ENCODE measurements at regions not wholly inside any gene's neighbourhood (a gene's known extent, or its start where the extent isn't known, plus 50 kb on each side); places are given as distances from the start of the nearest gene placed in this dataset.

- DNase-seq (ENCODE audit: extremely low spot score, insufficient read length, low read depth) (no peak), FAIRE-seq (no peak)
These were observed 795.9 kb upstream of the IGFBP3 start for GRCh38 chr7:46716926-46717325.

GRCh38 chr7:46715579-46715978, 794.5 kb upstream of the IGFBP3 start:
- FAIRE-seq (no peak), DNase-seq (ENCODE audit: extremely low spot score, insufficient read length, low read depth) (no peak)

- DNase-seq (ENCODE audit: extremely low spot score, insufficient read length, low read depth) (no peak), FAIRE-seq (no peak)
These were observed 793.8 kb upstream of the IGFBP3 start for GRCh38 chr7:46714904-46715303.

- DNase-seq (ENCODE audit: extremely low spot score, insufficient read length, low read depth) (no peak), FAIRE-seq (no peak)
These were observed 793.0 kb upstream of the IGFBP3 start for GRCh38 chr7:46713868-46714596.

- DNase-seq (ENCODE audit: extremely low spot score, insufficient read length, low read depth) = no peak
- FAIRE-seq = no peak
These were observed 789.9 kb upstream of the IGFBP3 start for GRCh38 chr7:46710927-46711326.

GRCh38 chr7:46707973-46708372, 786.9 kb upstream of the IGFBP3 start:
- DNase-seq (ENCODE audit: extremely low spot score, insufficient read length, low read depth) (no peak), FAIRE-seq (no peak)

- no peak for DNase-seq (ENCODE audit: extremely low spot score, insufficient read length, low read depth)
These were observed 784.5 kb upstream of the IGFBP3 start for GRCh38 chr7:46705386-46706255.

GRCh38 chr7:46696741-46697140, 775.7 kb upstream of the IGFBP3 start:
- DNase-seq (ENCODE audit: extremely low spot score, insufficient read length, low read depth) (no peak), FAIRE-seq (no peak)

More at GRCh38 chr7:46705386-46706255, 784.5 kb upstream of the IGFBP3 start:
- FAIRE-seq = no peak

- FAIRE-seq = peak; percentile 12
- DNase-seq (ENCODE audit: extremely low spot score, insufficient read length, low read depth) = no peak
These were observed 774.1 kb upstream of the IGFBP3 start for GRCh38 chr7:46695051-46695708.

- peak; percentile 39 for FAIRE-seq
- DNase-seq (ENCODE audit: extremely low spot score, insufficient read length, low read depth) = no peak
These were observed 773.0 kb upstream of the IGFBP3 start for GRCh38 chr7:46694058-46694457.

- FAIRE-seq = no peak
- DNase-seq (ENCODE audit: extremely low spot score, insufficient read length, low read depth) = no peak
These were observed 766.1 kb upstream of the IGFBP3 start for GRCh38 chr7:46687203-46687602.

- FAIRE-seq (no peak), DNase-seq (ENCODE audit: extremely low spot score, insufficient read length, low read depth) (no peak)
These were observed 764.0 kb upstream of the IGFBP3 start for GRCh38 chr7:46685051-46685450.

GRCh38 chr7:46682836-46683624, 762.0 kb upstream of the IGFBP3 start:
- DNase-seq (ENCODE audit: extremely low spot score, insufficient read length, low read depth) (no peak), FAIRE-seq (no peak)

- DNase-seq (ENCODE audit: extremely low spot score, insufficient read length, low read depth) (no peak), FAIRE-seq (no peak)
These were observed 760.9 kb upstream of the IGFBP3 start for GRCh38 chr7:46681865-46682503.

GRCh38 chr7:46680147-46680546, 759.1 kb upstream of the IGFBP3 start:
- FAIRE-seq (no peak), DNase-seq (ENCODE audit: extremely low spot score, insufficient read length, low read depth) (no peak)

- DNase-seq (ENCODE audit: extremely low spot score, insufficient read length, low read depth) = no peak
- no peak for FAIRE-seq
These were observed 758.6 kb upstream of the IGFBP3 start for GRCh38 chr7:46679671-46680070.

GRCh38 chr7:46678421-46678820, 757.3 kb upstream of the IGFBP3 start:
- no peak for FAIRE-seq

GRCh38 chr7:46675456-46675855, 754.4 kb upstream of the IGFBP3 start:
- DNase-seq (ENCODE audit: extremely low spot score, insufficient read length, low read depth) = no peak
- no peak for FAIRE-seq

More at GRCh38 chr7:46678421-46678820, 757.3 kb upstream of the IGFBP3 start:
- no peak for DNase-seq (ENCODE audit: extremely low spot score, insufficient read length, low read depth)

- no peak for FAIRE-seq
- DNase-seq (ENCODE audit: extremely low spot score, insufficient read length, low read depth) = no peak
These were observed 751.8 kb upstream of the IGFBP3 start for GRCh38 chr7:46672861-46673260.

All from GM18507 (cell line).